ENCODE measurements at regions not wholly inside any gene's neighbourhood (a gene's known extent, or its start where the extent isn't known, plus 50 kb on each side); places are given as distances from the start of the nearest gene placed in this dataset.
"Not testable (repeated sequence)": the region's sequence is repeated elsewhere in the genome, so short reads cannot be mapped to it uniquely, and the experiment has no call there.

DNA sequence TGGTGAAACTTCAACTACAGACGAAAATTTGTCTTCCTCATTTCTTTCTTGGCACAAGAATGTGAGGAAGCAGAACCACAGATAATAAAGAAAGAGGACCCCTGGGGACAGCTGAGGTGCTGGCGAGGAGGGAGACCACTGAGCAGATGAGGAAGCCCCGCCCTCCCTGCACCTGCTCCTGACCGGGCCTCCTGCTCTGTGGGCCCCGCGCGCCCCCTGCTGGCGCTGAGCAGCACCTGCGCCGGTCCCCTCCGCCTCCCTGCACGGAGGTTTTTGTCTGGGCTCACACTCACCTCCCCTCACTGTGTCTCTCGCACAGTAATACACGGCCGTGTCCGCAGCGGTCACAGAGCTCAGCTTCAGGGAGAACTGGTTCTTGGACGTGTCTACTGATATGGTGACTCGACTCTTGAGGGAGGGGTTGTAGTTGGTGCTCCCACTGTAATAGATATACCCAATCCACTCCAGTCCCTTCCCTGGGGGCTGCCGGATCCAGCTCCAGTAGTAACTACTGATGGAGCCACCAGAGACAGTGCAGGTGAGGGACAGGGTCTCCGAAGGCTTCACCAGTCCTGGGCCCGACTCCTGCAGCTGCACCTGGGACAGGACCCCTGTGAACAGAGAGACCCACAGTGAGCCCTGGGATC lies 1100.7 kb downstream of the TMEM121 start:
- not testable (repeated sequence) for TF ChIP-seq EZH2phosphoT487 (IDR thresholded peaks at IDR 0.05; ENCODE audit: insufficient read depth, low read depth); EZH2 (IDR thresholded peaks at IDR 0.05; ENCODE audit: insufficient read depth, poor library complexity, severe bottlenecking)
